ENCODE measurements at regions not wholly inside any gene's neighbourhood (a gene's known extent, or its start where the extent isn't known, plus 50 kb on each side); places are given as distances from the start of the nearest gene placed in this dataset.

DNA sequence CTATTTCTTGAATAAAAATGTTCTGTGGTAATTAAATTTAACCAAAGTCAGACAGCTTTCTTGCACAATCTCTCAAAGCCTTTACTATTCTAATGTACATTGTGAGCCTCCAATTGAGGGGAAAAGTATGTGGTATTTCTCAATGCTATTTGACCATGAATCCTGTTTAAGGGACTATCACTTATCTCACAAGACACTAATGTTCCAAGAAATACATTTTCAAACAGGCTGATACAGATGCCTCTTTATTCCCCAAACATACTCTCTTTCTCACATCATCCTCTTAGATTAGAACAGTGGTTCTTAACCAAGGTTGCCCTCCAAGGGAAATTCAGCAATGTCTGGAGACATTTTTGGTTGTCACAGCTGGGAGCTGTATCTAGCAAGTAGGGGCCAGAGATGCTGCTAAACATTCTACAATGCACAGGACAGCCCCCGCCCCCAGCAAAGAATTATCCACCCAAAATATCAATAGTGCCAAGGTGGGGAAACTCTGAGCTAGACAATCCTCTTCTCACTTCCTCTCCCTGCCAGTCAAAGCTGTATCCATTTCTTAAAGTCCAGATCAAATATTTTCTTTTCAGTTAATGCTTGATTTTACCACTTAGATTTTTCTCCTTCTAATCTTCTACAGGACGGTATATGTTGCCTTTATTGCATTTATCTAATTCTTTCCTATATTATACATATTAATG lies 129.2 kb upstream of the TRIM2 start:
- TF ChIP-seq EZH2 (IDR thresholded peaks at IDR 0.05; ENCODE audit: insufficient read depth, low read length) (no peak), CTCF (IDR thresholded peaks at IDR 0.05; ENCODE audit: insufficient read depth, low read depth, low read length) (no peak)

Data from astrocyte (in vitro differentiated cells and primary cell).